BE2C (cell line): ENCODE measurements at regions not wholly inside any gene's neighbourhood (a gene's known extent, or its start where the extent isn't known, plus 50 kb on each side); places are given as distances from the start of the nearest gene placed in this dataset.

Experiments
- DNase-seq: peaks from one replicate; pipeline ENCODE4 v3.0.0-alpha.2; 2020
- H3K27me3 ChIP-seq: fragments of 250-450 bp; sonication (Bioruptor Pico); 2 replicates; pipeline ENCODE4 v1.5.1; 2020; ENCODE audit warnings: mild to moderate bottlenecking
- H3K36me3 ChIP-seq: fragments of 250-450 bp; sonication (Bioruptor Pico); 2 replicates; pipeline ENCODE4 v1.5.1; 2020; ENCODE audit warnings: mild to moderate bottlenecking
- H3K4me1 ChIP-seq: fragments of 250-450 bp; sonication (Bioruptor Pico); 2 replicates; pipeline ENCODE4 v1.5.1; 2020
- H3K4me3 ChIP-seq: 2 replicates; pipeline ENCODE4 v1.5.1; 2011; ENCODE audit warnings: low read depth, low read length
- H3K9me3 ChIP-seq: fragments of 250-450 bp; sonication (Bioruptor Pico); 2 replicates; pipeline ENCODE4 v1.5.1; 2020
- CTCF ChIP-seq: IDR thresholded peaks from 2 replicates; pipeline ENCODE4 v1.5.1; 2012; ENCODE audit warnings: mild to moderate bottlenecking, low read depth, low read length

- H3K36me3 ChIP-seq: no peaks in the 10 kb centered on the region
- H3K4me3 ChIP-seq: no peak overlapping the region
- no peaks in the 10 kb centered on the region for H3K9me3 ChIP-seq
- DNase-seq: no peak
- TF ChIP-seq CTCF: no peak
- peaks cover 8% of the 10 kb centered on the region; the same call in 1 of the 2 replicates for H3K4me1 ChIP-seq
- no peaks in the 10 kb centered on the region for H3K27me3 ChIP-seq
These were observed 617.0 kb upstream of the CDH18 start for GRCh38 chr5:20604992-20605391.

GRCh38 chr5:20601678-20602100 lies 613.7 kb upstream of the CDH18 start:
- no peaks in the 10 kb centered on the region for H3K36me3 ChIP-seq
- H3K9me3 ChIP-seq: no peaks in the 10 kb centered on the region
- peak; percentile 56 for TF ChIP-seq CTCF
- H3K4me1 ChIP-seq: peaks cover 8% of the 10 kb centered on the region; the same call in 1 of the 2 replicates
- H3K27me3 ChIP-seq: no peaks in the 10 kb centered on the region
- DNase-seq: peak; percentile 86
- no peak overlapping the region for H3K4me3 ChIP-seq

- H3K27me3 ChIP-seq: no peaks in the 10 kb centered on the region
- no peak for DNase-seq
- no peaks in the 10 kb centered on the region for H3K9me3 ChIP-seq
- H3K4me3 ChIP-seq: no peak overlapping the region
- H3K36me3 ChIP-seq: no peaks in the 10 kb centered on the region
- no peaks in the 10 kb centered on the region for H3K4me1 ChIP-seq
- no peak for TF ChIP-seq CTCF
These were observed 602.4 kb upstream of the CDH18 start for GRCh38 chr5:20590356-20590755.

GRCh38 chr5:20575571-20575970 lies 587.6 kb upstream of the CDH18 start:
- TF ChIP-seq CTCF: no peak
- H3K4me3 ChIP-seq: no peak overlapping the region
- H3K36me3 ChIP-seq: no peaks in the 10 kb centered on the region
- H3K4me1 ChIP-seq: no peaks in the 10 kb centered on the region; the same call in 1 of the 2 replicates
- no peaks in the 10 kb centered on the region for H3K27me3 ChIP-seq
- no peaks in the 10 kb centered on the region for H3K9me3 ChIP-seq
- DNase-seq: no peak

GRCh38 chr5:20574576-20574975 lies 586.6 kb upstream of the CDH18 start:
- Histone ChIP-seq H3K4me1 (no peaks in the 10 kb centered on the region; the same call in 1 of the 2 replicates), H3K9me3 (no peaks in the 10 kb centered on the region), H3K27me3 (no peaks in the 10 kb centered on the region), H3K36me3 (no peaks in the 10 kb centered on the region), H3K4me3 (no peak overlapping the region)
- no peak for TF ChIP-seq CTCF
- DNase-seq: no peak

- Histone ChIP-seq H3K36me3 (no peaks in the 10 kb centered on the region), H3K4me3 (no peak overlapping the region), H3K4me1 (no peaks in the 10 kb centered on the region; the same call in 1 of the 2 replicates), H3K27me3 (no peaks in the 10 kb centered on the region), H3K9me3 (no peaks in the 10 kb centered on the region)
- DNase-seq: no peak
- 0 out of 2 replicates have a peak, but pooled peaks have one; percentile 21 for TF ChIP-seq CTCF
These were observed 584.6 kb upstream of the CDH18 start for GRCh38 chr5:20572614-20573013.
